OCI-LY1 (cell line): ENCODE measurements at regions not wholly inside any gene's neighbourhood (a gene's known extent, or its start where the extent isn't known, plus 50 kb on each side); places are given as distances from the start of the nearest gene placed in this dataset.

Experiments
- H2AFZ ChIP-seq: fragments of 200-600 bp; sonication (generic), shearing (Covaris generic); 2 replicates; pipeline ENCODE4 v1.6.0; 2014; ENCODE audit warnings: antibody characterized with exemption, mild to moderate bottlenecking, low read length
- H3F3A ChIP-seq: fragments of 200-600 bp; sonication (generic), shearing (Covaris generic); 2 replicates; pipeline ENCODE4 v1.6.0; 2014; ENCODE audit warnings: mild to moderate bottlenecking, antibody characterized with exemption, low read length, moderate library complexity; ENCODE audit not compliant: insufficient read depth
- H3K27ac ChIP-seq: fragments of 200-600 bp; sonication (generic); 2 replicates; pipeline ENCODE4 v1.5.1; 2014; ENCODE audit warnings: low read length, mixed run types, mild to moderate bottlenecking, low read depth; ENCODE audit not compliant: poor library complexity, severe bottlenecking
- H3K27me3 ChIP-seq: fragments of 200-600 bp; sonication (generic); 2 replicates; pipeline ENCODE4 v1.6.0; 2014; ENCODE audit warnings: antibody characterized with exemption, mild to moderate bottlenecking, low read length, moderate library complexity; ENCODE audit not compliant: insufficient read depth
- H3K36me3 ChIP-seq: fragments of 200-600 bp; sonication (generic); 2 replicates; pipeline ENCODE4 v1.6.1; 2014; ENCODE audit warnings: mild to moderate bottlenecking, antibody characterized with exemption, low read length, moderate library complexity, mixed read lengths; ENCODE audit not compliant: insufficient read depth
- H3K4me1 ChIP-seq: fragments of 200-600 bp; sonication (generic); 2 replicates; pipeline ENCODE4 v1.5.1; 2014; ENCODE audit warnings: mild to moderate bottlenecking, low read length, moderate library complexity; ENCODE audit not compliant: insufficient read depth, severe bottlenecking
- H3K4me2 ChIP-seq: fragments of 200-600 bp; sonication (generic), shearing (Covaris generic); 2 replicates; pipeline ENCODE4 v1.6.1; 2014; ENCODE audit warnings: low read length
- H3K4me3 ChIP-seq: fragments of 200-600 bp; sonication (generic); 2 replicates; pipeline ENCODE4 v1.5.1; 2014; ENCODE audit warnings: low read length, low read depth, mild to moderate bottlenecking, mixed read lengths; ENCODE audit not compliant: poor library complexity, severe bottlenecking
- H3K79me2 ChIP-seq: fragments of 200-600 bp; shearing (Covaris generic); 2 replicates; pipeline ENCODE4 v1.6.1; 2016; ENCODE audit warnings: mixed run types, low read length, mixed read lengths; ENCODE audit not compliant: insufficient read depth
- H3K9ac ChIP-seq: fragments of 200-600 bp; sonication (generic), shearing (Covaris generic); 2 replicates; pipeline ENCODE4 v1.6.1; 2014; ENCODE audit warnings: mild to moderate bottlenecking, low read length, mixed read lengths
- H3K9me2 ChIP-seq: fragments of 200-600 bp; sonication (generic), shearing (Covaris generic); 2 replicates; pipeline ENCODE4 v1.6.1; 2014; ENCODE audit warnings: low read depth, mild to moderate bottlenecking, low read length, mixed read lengths
- H3K9me3 ChIP-seq: fragments of 200-600 bp; shearing (Covaris generic); 2 replicates; pipeline ENCODE4 v1.6.1; 2014; ENCODE audit warnings: low read length, mixed read lengths
- H4K20me1 ChIP-seq: fragments of 200-600 bp; sonication (generic), shearing (Covaris generic); 2 replicates; pipeline ENCODE4 v1.6.0; 2016; ENCODE audit warnings: mild to moderate bottlenecking, low read length; ENCODE audit not compliant: insufficient read depth
- EZH2 ChIP-seq: fragments of 200-600 bp; sonication (generic), shearing (Covaris generic); IDR thresholded peaks from 2 replicates; pipeline ENCODE4 v1.8.0; 2017; ENCODE audit warnings: borderline replicate concordance, mixed run types, mild to moderate bottlenecking, antibody characterized with exemption, low read length, moderate library complexity, mixed read lengths
- TF ChIP-seq, protein P1 (sequence below): fragments of 200-600 bp; sonication (generic), shearing (Covaris generic); IDR thresholded peaks from 2 replicates; pipeline ENCODE4 v1.5.1; 2017; ENCODE audit warnings: mild to moderate bottlenecking, antibody characterized with exemption, low read length, moderate library complexity, mixed read lengths

DNA sequence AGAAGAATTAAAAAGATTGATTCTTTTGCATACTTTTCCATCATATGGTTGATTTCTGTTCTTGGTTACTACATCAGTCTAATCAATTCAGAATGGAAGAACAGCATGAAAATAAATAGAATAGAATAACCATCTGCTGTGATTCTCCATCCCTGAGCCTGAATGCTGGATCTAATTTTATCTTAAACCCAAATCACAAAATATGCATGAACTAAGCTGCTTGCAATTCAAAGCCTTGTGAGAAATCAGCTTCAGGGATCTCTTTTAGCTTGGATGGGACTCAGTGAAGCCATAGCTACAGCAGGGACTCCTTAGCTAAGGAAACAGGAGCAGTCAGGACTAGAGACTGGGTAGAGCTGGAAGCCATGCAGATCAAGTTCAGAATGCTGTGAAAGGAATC, 74.1 kb downstream of the TPBG start:
- H3K9me3 ChIP-seq: no peaks in the 10 kb centered on the region
- H3K9me2 ChIP-seq: no peaks in the 10 kb centered on the region
- no peak for TF ChIP-seq EZH2
- TF ChIP-seq, protein P1, sequence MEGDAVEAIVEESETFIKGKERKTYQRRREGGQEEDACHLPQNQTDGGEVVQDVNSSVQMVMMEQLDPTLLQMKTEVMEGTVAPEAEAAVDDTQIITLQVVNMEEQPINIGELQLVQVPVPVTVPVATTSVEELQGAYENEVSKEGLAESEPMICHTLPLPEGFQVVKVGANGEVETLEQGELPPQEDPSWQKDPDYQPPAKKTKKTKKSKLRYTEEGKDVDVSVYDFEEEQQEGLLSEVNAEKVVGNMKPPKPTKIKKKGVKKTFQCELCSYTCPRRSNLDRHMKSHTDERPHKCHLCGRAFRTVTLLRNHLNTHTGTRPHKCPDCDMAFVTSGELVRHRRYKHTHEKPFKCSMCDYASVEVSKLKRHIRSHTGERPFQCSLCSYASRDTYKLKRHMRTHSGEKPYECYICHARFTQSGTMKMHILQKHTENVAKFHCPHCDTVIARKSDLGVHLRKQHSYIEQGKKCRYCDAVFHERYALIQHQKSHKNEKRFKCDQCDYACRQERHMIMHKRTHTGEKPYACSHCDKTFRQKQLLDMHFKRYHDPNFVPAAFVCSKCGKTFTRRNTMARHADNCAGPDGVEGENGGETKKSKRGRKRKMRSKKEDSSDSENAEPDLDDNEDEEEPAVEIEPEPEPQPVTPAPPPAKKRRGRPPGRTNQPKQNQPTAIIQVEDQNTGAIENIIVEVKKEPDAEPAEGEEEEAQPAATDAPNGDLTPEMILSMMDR: no peak
- no peak overlapping the region for H3K4me2 ChIP-seq
- no peak overlapping the region for H3K27ac ChIP-seq
- no peaks in the 10 kb centered on the region for H3K79me2 ChIP-seq
- H3K4me3 ChIP-seq: no peak overlapping the region
- no peaks in the 10 kb centered on the region for H3K36me3 ChIP-seq
- H4K20me1 ChIP-seq: no peaks in the 10 kb centered on the region
- H2AFZ ChIP-seq: no peak overlapping the region
- no peaks in the 10 kb centered on the region for H3K4me1 ChIP-seq
- H3K27me3 ChIP-seq: no peaks in the 10 kb centered on the region
- no peaks in the 10 kb centered on the region for H3F3A ChIP-seq
- H3K9ac ChIP-seq: no peak overlapping the region

DNA sequence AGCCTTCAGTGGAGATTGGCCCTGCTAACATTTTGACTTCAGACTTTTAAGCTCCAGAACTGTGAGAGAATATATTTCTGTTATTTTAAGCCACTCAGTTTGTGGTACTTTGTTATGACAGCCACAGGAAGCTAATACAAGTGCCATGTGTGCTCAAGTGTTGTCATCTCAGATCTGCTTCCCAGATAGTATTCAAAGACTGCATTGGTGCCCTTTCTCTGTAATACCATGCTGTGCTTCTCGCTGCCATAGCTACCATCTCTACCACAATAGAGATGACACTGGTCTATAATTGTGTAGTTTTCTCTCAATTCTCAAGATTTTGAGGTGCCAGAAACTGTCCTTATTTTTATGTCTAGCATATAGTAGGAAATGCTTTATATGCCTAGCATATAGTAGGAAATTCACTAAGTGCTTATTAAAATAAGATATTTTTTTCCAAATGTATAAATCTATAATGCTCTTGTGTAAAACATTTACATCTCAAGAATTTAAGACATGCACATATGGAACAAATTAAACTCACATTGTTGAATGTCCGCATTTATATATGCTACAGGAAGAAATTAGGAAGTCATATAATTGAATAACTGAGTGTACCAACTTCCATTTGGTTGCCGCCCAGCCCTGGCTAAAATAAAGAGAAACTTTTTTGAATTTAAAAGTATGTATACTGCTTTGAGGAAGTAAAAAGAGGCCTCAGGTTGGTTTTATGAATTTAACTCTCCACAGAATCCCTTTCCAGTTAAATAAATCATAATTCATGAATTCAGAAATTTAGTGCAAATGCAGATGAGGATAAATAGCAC, 77.6 kb downstream of the TPBG start:
- Histone ChIP-seq H3K27me3 (no peaks in the 10 kb centered on the region), H3K27ac (no peak overlapping the region), H3K4me2 (no peak overlapping the region), H3F3A (no peaks in the 10 kb centered on the region), H4K20me1 (no peaks in the 10 kb centered on the region), H3K4me3 (no peak overlapping the region), H3K9me2 (no peaks in the 10 kb centered on the region), H3K4me1 (no peaks in the 10 kb centered on the region), H3K36me3 (no peaks in the 10 kb centered on the region), H3K9me3 (no peaks in the 10 kb centered on the region), H2AFZ (no peak overlapping the region), H3K79me2 (no peaks in the 10 kb centered on the region), H3K9ac (no peak overlapping the region)
- TF ChIP-seq, protein P1: no peak
- no peak for TF ChIP-seq EZH2

DNA sequence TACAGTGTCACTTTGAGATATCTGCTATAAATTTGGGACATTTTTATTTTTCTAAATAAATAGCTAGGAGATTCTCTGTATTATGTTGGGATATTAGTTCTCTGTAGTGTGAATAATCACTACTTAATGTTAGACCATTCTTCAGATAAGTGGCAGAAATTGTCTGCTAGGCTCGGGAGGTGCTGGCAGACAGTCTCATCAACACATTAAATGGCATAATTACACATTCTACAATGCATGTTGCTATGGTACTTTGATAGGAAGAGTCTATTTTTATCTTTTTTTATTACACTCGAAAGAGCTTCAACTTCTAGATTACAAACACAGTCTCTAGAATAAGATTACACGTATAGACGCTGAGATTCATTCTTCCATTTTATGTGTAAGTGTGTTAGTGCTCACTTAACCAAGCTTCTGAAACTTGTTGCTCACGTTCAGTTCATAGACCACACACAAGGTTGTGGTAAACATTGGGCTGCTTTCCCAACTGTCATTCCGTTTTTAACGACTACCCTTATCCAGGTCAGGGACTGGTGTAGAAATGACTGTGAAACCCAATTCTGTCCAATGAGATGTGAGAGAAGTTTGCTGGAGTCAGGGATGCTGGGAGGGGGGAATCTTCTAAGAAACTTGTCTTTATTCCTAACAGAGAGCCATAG, 78.6 kb downstream of the TPBG start:
- Histone ChIP-seq H3K4me1 (no peaks in the 10 kb centered on the region), H3K36me3 (no peaks in the 10 kb centered on the region), H4K20me1 (no peaks in the 10 kb centered on the region), H3K27me3 (no peaks in the 10 kb centered on the region), H3K4me2 (no peak overlapping the region), H3F3A (no peaks in the 10 kb centered on the region), H3K27ac (no peak overlapping the region), H3K9ac (no peak overlapping the region), H3K9me2 (no peaks in the 10 kb centered on the region), H3K79me2 (no peaks in the 10 kb centered on the region), H3K9me3 (no peaks in the 10 kb centered on the region), H2AFZ (no peak overlapping the region), H3K4me3 (no peak overlapping the region)
- TF ChIP-seq EZH2: no peak
- TF ChIP-seq, protein P1: no peak
